ENCODE measurements at regions not wholly inside any gene's neighbourhood (a gene's known extent, or its start where the extent isn't known, plus 50 kb on each side); places are given as distances from the start of the nearest gene placed in this dataset.

GRCh38 chr3:30282154-30282696, 324.2 kb upstream of the TGFBR2 start:
- H3K27me3 Mint-ChIP-seq (ENCODE audit: insufficient read depth, low read depth), result peaks cover 3% of the 10 kb centered on the region
- Histone ChIP-seq H3K4me1 (peaks cover 20% of the 10 kb centered on the region), H3K27me3 (no peaks in the 10 kb centered on the region), H3K36me3 (no peaks in the 10 kb centered on the region), H3F3A (ENCODE audit: low read depth) (no peaks in the 10 kb centered on the region), H3K4me3 (no peak overlapping the region), H3K79me2 (ENCODE audit: low read depth) (no peaks in the 10 kb centered on the region), H3K9ac (no peak overlapping the region), H4K20me1 (ENCODE audit: low read depth) (no peaks in the 10 kb centered on the region), H3K9me3 (ENCODE audit: low read depth) (peaks cover 9% of the 10 kb centered on the region), H3K27ac (no peak overlapping the region), H3K4me2 (peak overlapping the region; percentile 40), H2AFZ (replicated peaks) (no peak overlapping the region)
- H3K4me1 Mint-ChIP-seq, result peaks cover 16% of the 10 kb centered on the region
- H3K4me3 Mint-ChIP-seq, result peak overlapping the region; percentile 9
- no peak for TF ChIP-seq EZH2phosphoT487 (IDR thresholded peaks at IDR 0.05)
- no peak for TF ChIP-seq EZH2 (IDR thresholded peaks at IDR 0.05)
- TF ChIP-seq CTCF (IDR thresholded peaks at IDR 0.05), result no peak
- DNase-seq (ENCODE audit: low spot score), result peak; percentile 70
- H3K27ac Mint-ChIP-seq, result peak overlapping the region; percentile 63
- H3K9me3 Mint-ChIP-seq, result peaks cover 25% of the 10 kb centered on the region
- H3K36me3 Mint-ChIP-seq, result peaks cover 2% of the 10 kb centered on the region

DNA sequence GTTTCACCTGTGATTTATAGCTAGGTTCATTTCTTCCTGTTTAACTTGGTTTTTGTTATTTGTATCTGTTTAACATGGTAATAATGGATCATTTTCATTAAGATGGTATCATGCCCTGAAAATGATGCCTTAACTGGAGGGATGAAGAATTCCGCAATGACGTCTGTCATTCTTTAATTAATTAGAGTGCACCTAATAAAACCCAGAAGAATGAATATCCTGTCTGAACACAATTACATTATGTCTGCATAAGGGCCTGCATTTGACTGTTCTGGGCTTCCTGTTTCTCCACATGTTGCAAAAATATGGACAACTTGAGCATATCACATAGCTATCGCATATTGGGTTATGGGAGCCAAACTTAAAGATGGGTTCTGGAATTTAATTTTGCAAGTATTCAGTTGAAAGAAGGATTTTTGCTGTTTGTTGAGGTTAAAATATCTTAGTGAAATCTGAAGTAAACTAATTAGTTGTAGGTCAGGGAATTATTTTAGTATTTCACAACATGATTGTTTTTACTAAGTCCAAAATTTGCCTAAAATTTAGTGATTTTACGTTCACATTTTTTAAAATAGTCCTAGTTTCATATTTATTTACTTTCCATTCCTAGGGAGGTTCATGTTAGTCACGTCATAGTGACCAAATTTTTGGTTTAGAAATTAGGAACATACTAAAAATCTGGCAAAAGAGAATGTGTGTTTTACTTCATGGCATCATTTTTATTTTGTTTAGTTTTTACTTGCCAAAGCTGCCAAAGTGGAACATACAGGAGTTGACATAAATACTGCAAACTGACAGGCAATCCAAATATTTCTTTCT, 321.0 kb upstream of the TGFBR2 start:
- H3K9ac ChIP-seq, result no peak overlapping the region
- H3K27ac Mint-ChIP-seq, result no peak overlapping the region
- no peaks in the 10 kb centered on the region for H3K9me3 ChIP-seq (ENCODE audit: low read depth)
- H3K79me2 ChIP-seq (ENCODE audit: low read depth), result no peaks in the 10 kb centered on the region
- H3K27me3 Mint-ChIP-seq (ENCODE audit: insufficient read depth, low read depth), result peaks cover 3% of the 10 kb centered on the region
- DNase-seq (ENCODE audit: low spot score), result no peak
- no peak overlapping the region for H3K27ac ChIP-seq
- H3K4me3 Mint-ChIP-seq, result no peak overlapping the region
- H4K20me1 ChIP-seq (ENCODE audit: low read depth), result no peaks in the 10 kb centered on the region
- no peak overlapping the region for H3K4me3 ChIP-seq
- peaks cover 16% of the 10 kb centered on the region for H3K4me1 Mint-ChIP-seq
- TF ChIP-seq EZH2 (IDR thresholded peaks at IDR 0.05) (no peak), CTCF (IDR thresholded peaks at IDR 0.05) (no peak), EZH2phosphoT487 (IDR thresholded peaks at IDR 0.05) (no peak)
- H3K36me3 ChIP-seq, result no peaks in the 10 kb centered on the region
- H3K4me2 ChIP-seq, result no peak overlapping the region
- peaks cover 38% of the 10 kb centered on the region for H3K4me1 ChIP-seq
- H3K9me3 Mint-ChIP-seq, result peaks cover 3% of the 10 kb centered on the region
- H3F3A ChIP-seq (ENCODE audit: low read depth), result no peaks in the 10 kb centered on the region
- H2AFZ ChIP-seq (replicated peaks), result no peak overlapping the region
- no peaks in the 10 kb centered on the region for H3K36me3 Mint-ChIP-seq
- H3K27me3 ChIP-seq, result no peaks in the 10 kb centered on the region

DNA sequence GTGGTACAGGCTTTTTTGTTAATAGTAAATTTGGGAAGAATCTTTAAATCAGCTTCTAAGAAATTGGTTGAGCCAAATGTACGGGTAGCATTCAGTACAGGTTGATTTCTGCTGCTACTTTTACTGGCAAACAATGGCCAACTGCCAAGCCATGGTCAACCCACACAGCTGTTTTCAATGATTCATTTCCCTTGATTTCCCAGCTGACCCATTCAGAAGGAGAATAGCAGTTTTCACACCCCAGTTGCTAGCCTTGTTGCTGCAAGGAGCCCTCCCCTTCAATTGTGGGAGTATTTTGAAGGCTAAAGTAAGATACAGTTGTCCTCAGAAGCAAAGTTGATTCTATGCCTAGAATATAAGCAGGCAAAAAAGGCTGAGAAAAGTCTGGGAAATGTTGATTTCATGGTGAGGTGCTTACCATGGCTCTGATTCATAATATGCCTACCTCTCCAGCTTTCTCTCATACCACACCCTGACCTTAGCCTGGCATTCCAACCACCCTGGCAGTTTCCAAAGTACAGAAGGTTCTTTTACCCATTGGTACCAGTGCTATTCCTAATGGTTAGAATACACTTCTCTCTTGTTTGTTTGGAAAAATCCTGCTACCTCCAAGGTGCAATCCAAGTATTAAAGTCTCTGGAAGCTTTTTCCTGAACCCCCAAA, 320.3 kb upstream of the TGFBR2 start:
- no peak overlapping the region for H3K4me3 Mint-ChIP-seq
- no peaks in the 10 kb centered on the region for H3K36me3 ChIP-seq
- TF ChIP-seq EZH2phosphoT487 (IDR thresholded peaks at IDR 0.05) (no peak), CTCF (IDR thresholded peaks at IDR 0.05) (no peak), EZH2 (IDR thresholded peaks at IDR 0.05) (no peak)
- no peaks in the 10 kb centered on the region for H3K27me3 ChIP-seq
- H3K4me3 ChIP-seq, result no peak overlapping the region
- H3K4me2 ChIP-seq, result no peak overlapping the region
- peaks cover 3% of the 10 kb centered on the region for H3K27me3 Mint-ChIP-seq (ENCODE audit: insufficient read depth, low read depth)
- no peaks in the 10 kb centered on the region for H3F3A ChIP-seq (ENCODE audit: low read depth)
- H3K9me3 ChIP-seq (ENCODE audit: low read depth), result no peaks in the 10 kb centered on the region
- peak; percentile 12 for DNase-seq (ENCODE audit: low spot score)
- H3K9me3 Mint-ChIP-seq, result peaks cover 2% of the 10 kb centered on the region
- no peaks in the 10 kb centered on the region for H3K36me3 Mint-ChIP-seq
- H3K27ac ChIP-seq, result no peak overlapping the region
- H3K79me2 ChIP-seq (ENCODE audit: low read depth), result no peaks in the 10 kb centered on the region
- H3K27ac Mint-ChIP-seq, result no peak overlapping the region
- H4K20me1 ChIP-seq (ENCODE audit: low read depth), result no peaks in the 10 kb centered on the region
- peaks cover 16% of the 10 kb centered on the region for H3K4me1 Mint-ChIP-seq
- no peak overlapping the region for H3K9ac ChIP-seq
- H3K4me1 ChIP-seq, result peaks cover 38% of the 10 kb centered on the region
- H2AFZ ChIP-seq (replicated peaks), result no peak overlapping the region

Measured in neural progenitor cell (in vitro differentiated cells).